IMR-90 (cell line): ENCODE measurements at regions not wholly inside any gene's neighbourhood (a gene's known extent, or its start where the extent isn't known, plus 50 kb on each side); places are given as distances from the start of the nearest gene placed in this dataset.

Experiments used
- ATAC-seq: fragments of 200-7000 bp; cut with Tn5 transposase; 2 replicates; pipeline ENCODE4 v1.9.1; 2020; ENCODE audit warnings: low read depth, mild to moderate bottlenecking, moderate library complexity
- BruUV-seq: library from RNA; stranded (reverse); fragments of 400-500 nt; replicated peaks from 2 replicates; lab custom pipeline; 2021; lab: Mats Ljungman, UMichigan
- CTCF ChIA-PET: fragments of 300-600 bp; formaldehyde crosslinking; extraction: SDS; loops from one replicate; lab custom pipeline; 2021; ENCODE audit warnings: antibody characterized with exemption; lab: Yijun Ruan, JAX
- POLR2A ChIA-PET: fragments of 300-600 bp; sonication (Branson Sonifier 250); formaldehyde crosslinking; loops from one replicate; lab custom pipeline; 2022; ENCODE audit warnings: antibody characterized with exemption; ENCODE audit not compliant: unreplicated experiment; lab: Charles Lee
- DNase-seq: peaks from one replicate; pipeline ENCODE4 v3.0.0; 2013
- H2AFZ ChIP-seq: replicated peaks from 2 replicates; pipeline ENCODE3; 2013; ENCODE audit warnings: low read length, mild to moderate bottlenecking; ENCODE audit not compliant: poor library complexity
- H2AK5ac ChIP-seq: 2 replicates; pipeline ENCODE4 v1.6.1; 2013; ENCODE audit warnings: low read depth, low read length, inconsistent platforms
- H2AK9ac ChIP-seq: replicated peaks from 2 replicates; pipeline ENCODE3; 2013; ENCODE audit warnings: mild to moderate bottlenecking, low read depth, low read length, moderate library complexity; ENCODE audit not compliant: poor library complexity
- H2BK120ac ChIP-seq: 2 replicates; pipeline ENCODE4 v1.6.1; 2013; ENCODE audit warnings: low read depth, low read length, inconsistent platforms
- H2BK15ac ChIP-seq: 3 replicates; pipeline ENCODE4 v1.6.1; 2013; ENCODE audit warnings: low read depth, low read length, inconsistent platforms
- H2BK20ac ChIP-seq: 2 replicates; pipeline ENCODE4 v1.6.1; 2013; ENCODE audit warnings: low read depth, mild to moderate bottlenecking, inconsistent platforms, low read length, moderate library complexity
- H2BK5ac ChIP-seq: 2 replicates; pipeline ENCODE4 v1.6.1; 2013; ENCODE audit warnings: mild to moderate bottlenecking, low read depth, low read length, inconsistent platforms; ENCODE audit not compliant: poor library complexity, severe bottlenecking
- H3K14ac ChIP-seq: replicated peaks from 2 replicates; pipeline ENCODE4 v1.6.1; 2013; ENCODE audit warnings: low read depth, low read length, inconsistent platforms
- H3K18ac ChIP-seq: 2 replicates; pipeline ENCODE4 v1.6.1; 2013; ENCODE audit warnings: low read depth, low read length, control low read depth
- H3K23ac ChIP-seq: 2 replicates; pipeline ENCODE4 v1.6.1; 2013; ENCODE audit warnings: low read depth, low read length, inconsistent platforms
- H3K27ac ChIP-seq: 2 replicates; pipeline ENCODE4 v1.5.1; 2013; ENCODE audit warnings: mild to moderate bottlenecking, control low read depth, low read length; ENCODE audit not compliant: insufficient read depth
- H3K27me3 ChIP-seq: 2 replicates; pipeline ENCODE4 v1.6.1; 2013; ENCODE audit warnings: low read length; ENCODE audit not compliant: control insufficient read depth, insufficient read depth
- H3K36me3 ChIP-seq: 2 replicates; pipeline ENCODE4 v1.6.1; 2013; ENCODE audit warnings: low read length, mixed read lengths; ENCODE audit not compliant: control insufficient read depth, insufficient read depth
- H3K4ac ChIP-seq: 2 replicates; pipeline ENCODE4 v1.6.1; 2013; ENCODE audit warnings: low read depth, low read length, inconsistent platforms
- H3K4me1 ChIP-seq: 2 replicates; pipeline ENCODE4 v1.6.1; 2013; ENCODE audit warnings: low read length, mixed read lengths; ENCODE audit not compliant: control insufficient read depth, insufficient read depth
- H3K4me2 ChIP-seq: 2 replicates; pipeline ENCODE4 v1.6.1; 2013; ENCODE audit warnings: low read depth, mild to moderate bottlenecking, control low read depth, low read length, moderate library complexity
- H3K4me3 ChIP-seq: 2 replicates; pipeline ENCODE4 v1.5.1; 2013; ENCODE audit warnings: low read depth, mild to moderate bottlenecking, control low read depth, low read length, moderate library complexity; ENCODE audit not compliant: insufficient read depth
- H3K56ac ChIP-seq: 2 replicates; pipeline ENCODE4 v1.6.1; 2013; ENCODE audit warnings: low read length, inconsistent platforms; ENCODE audit not compliant: insufficient read depth; ENCODE audit errors: extremely low read depth
- H3K79me1 ChIP-seq, 2 experiments: 2 replicates each; pipeline ENCODE4 v1.6.1; 2013; ENCODE audit warnings: low read length in 2 of 2, inconsistent platforms in 1 of 2, low read depth in 1 of 2
- H3K9ac ChIP-seq: 2 replicates; pipeline ENCODE4 v1.6.1; 2013; ENCODE audit warnings: low read depth, low read length, control low read depth
- H3K9me1 ChIP-seq: 2 replicates; pipeline ENCODE4 v1.6.1; 2013; ENCODE audit warnings: low read length, inconsistent platforms; ENCODE audit not compliant: insufficient read depth
- H3K9me3 ChIP-seq: 2 replicates; pipeline ENCODE4 v1.6.1; 2013; ENCODE audit warnings: low read length; ENCODE audit not compliant: control insufficient read depth, insufficient read depth
- H4K20me1 ChIP-seq: 2 replicates; pipeline ENCODE4 v1.6.1; 2013; ENCODE audit warnings: low read length, inconsistent platforms; ENCODE audit not compliant: insufficient read depth
- H4K5ac ChIP-seq: 2 replicates; pipeline ENCODE4 v1.6.1; 2013; ENCODE audit warnings: mild to moderate bottlenecking, low read depth, low read length, control low read depth
- H4K8ac ChIP-seq, 2 experiments: 2 replicates each; pipeline ENCODE4 v1.6.1; 2013; ENCODE audit warnings: low read depth in 2 of 2, low read length in 2 of 2, control low read depth in 1 of 2, inconsistent platforms in 1 of 2
- H4K91ac ChIP-seq: 2 replicates; pipeline ENCODE4 v1.6.1; 2013; ENCODE audit warnings: low read depth, low read length, inconsistent platforms; ENCODE audit not compliant: insufficient read depth
- RFX5 ChIP-seq: IDR thresholded peaks from 2 replicates; pipeline ENCODE4 v1.8.0; 2012; ENCODE audit warnings: low read depth, mild to moderate bottlenecking, low read length, moderate library complexity
- SMC3 ChIP-seq: fragments of 150-350 bp; IDR thresholded peaks from 2 replicates; pipeline ENCODE4 v1.6.1; 2016; ENCODE audit warnings: low read depth, mild to moderate bottlenecking, antibody characterized with exemption, low read length, moderate library complexity
- WGBS, 2 experiments: methylation state at CpG; one replicate each; pipeline versions ENCODE4 v1.1.5 to v1.1.7; 2013; ENCODE audit warnings: missing lambda C conversion rate in 2 of 2; ENCODE audit not compliant: insufficient read length in 1 of 2; ENCODE audit errors: extremely low coverage in 2 of 2; 5-methylcytosine and 5-hydroxymethylcytosine counted together
- dilution Hi-C: fragments of 300-500 bp; cut with HindIII; formaldehyde crosslinking; loops from one replicate; pipeline ENCODE4 v1.14.3; 2018; ENCODE audit warnings: low sequenced_read_pairs; ENCODE audit not compliant: unreplicated experiment
- in situ Hi-C: fragments of 300-500 bp; cut with MboI; formaldehyde crosslinking; loops from 3 replicates; pipeline ENCODE4 v1.14.3; 2019; ENCODE audit warnings: low sequenced_read_pairs, inconsistent platforms, mixed read lengths
- intact Hi-C: fragments of 100-400 bp; cut with micrococcal nuclease; formaldehyde crosslinking; loops from 2 replicates; pipeline ENCODE4 v1.10.0; 2022

GRCh38 chr3:116947148-116947547 lies 237.6 kb downstream of the TUSC7 start:
- no peak overlapping the region for H3K4me3 ChIP-seq
- H4K5ac ChIP-seq: no peak overlapping the region
- no peak for ATAC-seq
- no peak overlapping the region for H3K27ac ChIP-seq
- no peak for DNase-seq
- BruUV-seq: no TSS peak
- no peaks in the 10 kb centered on the region for H3K79me1 ChIP-seq
- H2BK5ac ChIP-seq: no peak overlapping the region
- no peak overlapping the region for H3K18ac ChIP-seq
- H3K27me3 ChIP-seq: no peaks in the 10 kb centered on the region
- H2AK9ac ChIP-seq: no peak overlapping the region
- no peak overlapping the region for H3K4ac ChIP-seq
- intact Hi-C loops: no loop called here
- dilution Hi-C loops: no loop called here
- H3K56ac ChIP-seq: no peak overlapping the region
- no peak overlapping the region for H2BK120ac ChIP-seq
- no peak overlapping the region for H3K9ac ChIP-seq
- H3K4me2 ChIP-seq: no peak overlapping the region
- CTCF ChIA-PET: no interaction called here
- H3K23ac ChIP-seq: no peak overlapping the region
- no peak overlapping the region for H2BK20ac ChIP-seq
- no peak overlapping the region for H2AK5ac ChIP-seq
- H3K9me1 ChIP-seq: no peaks in the 10 kb centered on the region
- no peaks in the 10 kb centered on the region for H3K4me1 ChIP-seq
- no CpG with 5 or more reads among the region's 3 CpGs for WGBS, 2 experiments
- no peak overlapping the region for H4K91ac ChIP-seq
- H4K8ac ChIP-seq: no peak overlapping the region
- in situ Hi-C loops: no loop called here
- no peak overlapping the region for H2AFZ ChIP-seq
- H2BK15ac ChIP-seq: no peak overlapping the region
- H3K36me3 ChIP-seq: no peaks in the 10 kb centered on the region
- POLR2A ChIA-PET: no interaction called here
- H4K20me1 ChIP-seq: no peaks in the 10 kb centered on the region
- TF ChIP-seq RFX5 (no peak), SMC3 (no peak)
- no peaks in the 10 kb centered on the region for H3K9me3 ChIP-seq
- no peak overlapping the region for H3K14ac ChIP-seq
